Ovary (tissue), 7 donors: ENCODE measurements at regions not wholly inside any gene's neighbourhood (a gene's known extent, or its start where the extent isn't known, plus 50 kb on each side); places are given as distances from the start of the nearest gene placed in this dataset.

Experiments used
- DNase-seq, 5 donors: peaks; one replicate each; pipeline ENCODE4 v3.0.0-alpha.2; 2019 to 2020
- H3K27ac ChIP-seq, 2 donors: fragments of 200-600 bp; one replicate each; pipeline versions ENCODE4 v1.5.1 to v1.8.0; 2019 to 2022
- H3K27me3 ChIP-seq: fragments of 200-600 bp; one replicate; pipeline ENCODE4 v1.8.0; 2022
- H3K36me3 ChIP-seq: fragments of 200-600 bp; sonication (generic); one replicate; pipeline ENCODE4 v1.5.1; 2019
- H3K4me1 ChIP-seq: one replicate; pipeline ENCODE4 v1.8.1; 2013; ENCODE audit warnings: mild to moderate bottlenecking, moderate library complexity; ENCODE audit not compliant: insufficient read depth
- H3K4me3 ChIP-seq: fragments of 200-600 bp; sonication (generic); one replicate; pipeline ENCODE4 v1.5.1; 2017
- H3K9me3 ChIP-seq, 2 donors: fragments of 200-600 bp in 1 of 2; sonication (generic) in 1 of 2; one replicate each; pipeline versions ENCODE4 v1.5.1 to v1.8.1; 2013 to 2019; ENCODE audit warnings: mild to moderate bottlenecking in 1 of 2, moderate library complexity in 1 of 2
- CTCF ChIP-seq, 3 donors: fragments of 450-650 bp in 2 of 3; fragments of 200-600 bp in 1 of 3; IDR thresholded peaks; one replicate each; pipeline versions ENCODE4 v1.5.1 to v1.8.0; 2016 to 2022; ENCODE audit warnings: antibody characterized with exemption in 3 of 3, mild to moderate bottlenecking in 1 of 3
- EP300 ChIP-seq: sonication (generic); formaldehyde crosslinking; IDR thresholded peaks from one replicate; pipeline ENCODE4 v1.6.1; 2017; ENCODE audit warnings: antibody characterized with exemption
- POLR2A ChIP-seq: fragments of 450-650 bp; IDR thresholded peaks from one replicate; pipeline ENCODE4 v1.6.1; 2017; ENCODE audit warnings: antibody characterized with exemption, mild to moderate bottlenecking, moderate library complexity
- WGBS, 3 donors: extraction: QIAGEN DNeasy Blood & Tissue Kit in 1 of 3; methylation state at CpG; one replicate each; pipeline versions ENCODE4 v1.1.5 to v1.1.7; 2013 to 2017; 5-methylcytosine and 5-hydroxymethylcytosine counted together
- intact Hi-C, 4 donors: fragments of 100-400 bp; cut with DNase I; formaldehyde crosslinking; loops; one replicate each; pipeline versions ENCODE4 v1.11.0 to v1.15.1; 2022 to 2023
- donor health status: DM: no; HTN: no; CAD: no; lungs with moderate emphysema.
- donor health status: DM: no; HTN: no; CAD: no.
- donor health status: Bipolar disorder and iron deficiency.
- donor health status: DM: no; HTN: no; CAD: no.
- donor health status: DM: yes; HTN: yes; CAD: no.

- Histone ChIP-seq H3K36me3 (no peaks in the 10 kb centered on the region), H3K27ac (no peak overlapping the region), H3K4me3 (no peak overlapping the region), H3K27me3 (no peaks in the 10 kb centered on the region), H3K4me1 (no peaks in the 10 kb centered on the region), H3K9me3 (no peaks in the 10 kb centered on the region)
- TF ChIP-seq CTCF (IDR thresholded peaks at IDR 0.05) (no peak), EP300 (no peak), POLR2A (no peak)
- intact Hi-C loops: loop anchor here in 1 of 4 donors (10.0 kb wide), 1 partner anchor 824 kb away; no protein-coding TSS in a partner anchor
- no peak for DNase-seq
- 94% methylated on average over 3 of the region's 3 CpGs for WGBS, 3 donors
Observed at GRCh38 chr21:26708223-26708800, 135.2 kb upstream of the CYYR1 start.

- intact Hi-C loops: loop anchor here in 1 of 4 donors (10.0 kb wide), 1 partner anchor 822 kb away; no protein-coding TSS in a partner anchor
- Histone ChIP-seq H3K36me3 (no peaks in the 10 kb centered on the region), H3K4me3 (no peak overlapping the region), H3K9me3 (no peaks in the 10 kb centered on the region), H3K4me1 (no peaks in the 10 kb centered on the region), H3K27ac (no peak overlapping the region), H3K27me3 (no peaks in the 10 kb centered on the region)
- TF ChIP-seq POLR2A: no peak
- TF ChIP-seq EP300: no peak
- no peak for TF ChIP-seq CTCF (IDR thresholded peaks at IDR 0.05)
- WGBS, 3 donors: 83 to 90% (median 87%) methylated on average over 2 of the region's 2 CpGs
- DNase-seq: no peak
Observed at GRCh38 chr21:26707246-26707645, 134.2 kb upstream of the CYYR1 start.

- Histone ChIP-seq H3K4me3 (no peak overlapping the region), H3K27ac (no peak overlapping the region), H3K4me1 (no peaks in the 10 kb centered on the region), H3K9me3 (no peaks in the 10 kb centered on the region), H3K36me3 (no peaks in the 10 kb centered on the region), H3K27me3 (no peaks in the 10 kb centered on the region)
- intact Hi-C loops: no loop called here
- no peak for DNase-seq
- TF ChIP-seq EP300 (no peak), CTCF (IDR thresholded peaks at IDR 0.05) (no peak), POLR2A (no peak)
- WGBS, 3 donors: 87 to 93% (median 90%) methylated on average over 3 of the region's 3 CpGs
Observed at GRCh38 chr21:26698416-26698815, 125.3 kb upstream of the CYYR1 start.

GRCh38 chr21:26691416-26691815 is 118.3 kb upstream of the CYYR1 start:
- no peak overlapping the region for H3K4me3 ChIP-seq
- no peaks in the 10 kb centered on the region for H3K36me3 ChIP-seq
- WGBS, 3 donors: 66 to 81% (median 74%) methylated on average over 2 of the region's 2 CpGs
- H3K27ac ChIP-seq: no peak overlapping the region
- intact Hi-C loops: no loop called here
- no peaks in the 10 kb centered on the region for H3K4me1 ChIP-seq
- TF ChIP-seq CTCF (IDR thresholded peaks at IDR 0.05) (no peak), POLR2A (no peak), EP300 (no peak)
- H3K9me3 ChIP-seq: no peaks in the 10 kb centered on the region
- no peaks in the 10 kb centered on the region for H3K27me3 ChIP-seq
- DNase-seq: no peak
